ENCODE measurements at regions not wholly inside any gene's neighbourhood (a gene's known extent, or its start where the extent isn't known, plus 50 kb on each side); places are given as distances from the start of the nearest gene placed in this dataset.
"Not testable (repeated sequence)": the region's sequence is repeated elsewhere in the genome, so short reads cannot be mapped to it uniquely, and the experiment has no call there.

DNA sequence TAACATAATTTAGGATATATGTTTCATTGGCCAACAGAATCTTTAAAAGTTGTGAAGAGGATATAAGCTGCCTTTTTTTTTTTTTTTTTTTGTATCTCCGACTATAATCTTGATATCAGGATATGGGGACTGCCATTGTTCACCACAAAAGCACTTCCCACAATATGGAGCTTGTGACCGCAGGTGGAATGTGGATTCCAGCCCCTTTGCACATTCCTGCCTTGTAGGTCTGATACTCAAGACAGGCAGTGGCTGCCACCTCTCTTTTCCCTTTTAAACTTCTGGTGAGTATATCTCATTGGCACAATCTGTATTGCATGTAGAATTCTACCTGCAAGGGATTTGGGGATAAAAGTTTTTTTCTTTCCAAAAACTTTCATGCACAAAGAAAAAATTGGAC lies 272.7 kb upstream of the VWC2 start:
- Mint-ChIP-seq H3K4me1 (no peaks in the 10 kb centered on the region), H3K9me3 (ENCODE audit: low read depth) (no peaks in the 10 kb centered on the region), H3K27me3 (no peaks in the 10 kb centered on the region), H3K36me3 (ENCODE audit: low read depth) (no peaks in the 10 kb centered on the region), H3K4me3 (no peak overlapping the region), H3K27ac (no peak overlapping the region)
- intact Hi-C loops (cut with DNase I, micrococcal nuclease), result no loop called here
- ChIA-PET CTCF (no interaction called here), POLR2A (interaction anchor here (0.7 kb wide), 1 partner anchor 1590 kb away, joined by 6 read pairs; no protein-coding TSS in a partner anchor)
- ATAC-seq, result no peak
- DNase-seq, result no peak

DNA sequence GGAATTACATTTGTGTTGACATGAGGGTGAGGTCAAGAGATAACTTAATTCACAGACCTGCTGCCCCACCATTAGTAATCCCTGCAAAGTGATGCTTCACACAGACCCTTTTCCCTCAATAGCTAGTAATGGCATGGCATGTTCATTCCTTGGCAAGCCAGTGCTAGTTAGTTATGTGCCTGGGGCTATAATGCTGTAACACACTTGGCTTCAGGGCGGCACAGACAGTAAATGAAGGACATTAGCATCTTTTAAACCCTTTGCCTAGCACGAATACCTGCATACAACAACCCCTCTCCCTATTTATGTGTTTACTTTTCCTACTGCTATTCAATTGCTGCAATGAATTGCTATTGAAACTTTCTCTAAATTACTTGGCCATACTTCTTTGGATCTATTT lies 266.2 kb upstream of the VWC2 start:
- H3K4me3 Mint-ChIP-seq; DNase-seq; H3K36me3 Mint-ChIP-seq (ENCODE audit: low read depth); H3K9me3 Mint-ChIP-seq (ENCODE audit: low read depth); H3K27me3 Mint-ChIP-seq; ATAC-seq; CTCF ChIA-PET; intact Hi-C loops (cut with DNase I, micrococcal nuclease); POLR2A ChIA-PET; H3K4me1 Mint-ChIP-seq; H3K27ac Mint-ChIP-seq: not testable (repeated sequence)

DNA sequence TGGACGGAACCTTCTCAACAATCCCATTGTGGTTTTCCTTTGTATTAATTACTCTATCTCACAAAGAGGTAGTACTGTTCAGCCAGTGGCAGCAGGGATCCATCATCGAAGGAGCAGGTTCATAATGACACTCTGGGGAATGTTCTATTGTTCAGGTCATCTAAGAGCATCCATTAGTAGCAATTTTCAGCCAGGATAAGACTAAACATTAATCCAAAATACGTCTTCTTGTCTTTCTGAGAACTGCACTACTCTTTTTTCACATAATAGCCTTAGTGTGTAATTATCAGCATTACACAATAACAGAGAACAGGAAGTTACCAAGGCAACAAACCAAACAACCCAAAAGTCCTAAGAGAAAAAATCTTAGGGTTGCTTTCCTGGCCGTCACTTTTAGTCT lies 259.5 kb upstream of the VWC2 start:
- POLR2A ChIA-PET, result no interaction called here
- no peak for DNase-seq
- H3K4me1 Mint-ChIP-seq, result no peaks in the 10 kb centered on the region
- no peaks in the 10 kb centered on the region for H3K9me3 Mint-ChIP-seq (ENCODE audit: low read depth)
- H3K27ac Mint-ChIP-seq, result no peak overlapping the region
- intact Hi-C loops (cut with DNase I, micrococcal nuclease), result no loop called here
- no peaks in the 10 kb centered on the region for H3K27me3 Mint-ChIP-seq
- H3K4me3 Mint-ChIP-seq, result no peak overlapping the region
- CTCF ChIA-PET, result no interaction called here
- H3K36me3 Mint-ChIP-seq (ENCODE audit: low read depth), result no peaks in the 10 kb centered on the region
- no peak for ATAC-seq

DNA sequence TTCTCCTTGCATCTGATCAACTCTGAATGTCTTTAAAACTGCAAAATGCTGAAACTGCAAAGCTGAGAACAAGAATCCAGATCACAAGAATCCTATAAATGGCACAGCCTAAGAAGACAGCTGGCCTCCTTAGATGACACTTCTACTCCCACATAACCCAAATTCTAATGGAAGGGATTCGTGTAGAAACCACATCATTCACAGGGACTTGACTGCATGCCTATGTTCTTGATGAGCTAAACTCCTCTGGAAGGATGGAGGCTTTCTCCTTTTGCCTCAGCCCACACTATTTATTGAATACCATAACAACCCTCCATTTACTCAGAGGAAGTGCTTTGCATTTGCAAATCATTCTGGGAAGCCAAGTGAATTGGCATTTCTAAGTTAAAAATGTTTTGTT lies 252.5 kb upstream of the VWC2 start:
- Mint-ChIP-seq H3K27me3 (no peaks in the 10 kb centered on the region), H3K36me3 (ENCODE audit: low read depth) (no peaks in the 10 kb centered on the region), H3K4me1 (no peaks in the 10 kb centered on the region), H3K4me3 (no peak overlapping the region), H3K9me3 (ENCODE audit: low read depth) (no peaks in the 10 kb centered on the region), H3K27ac (no peak overlapping the region)
- ChIA-PET POLR2A (no interaction called here), CTCF (no interaction called here)
- DNase-seq (no peak), ATAC-seq (no peak)
- intact Hi-C loops (cut with DNase I, micrococcal nuclease), result no loop called here

DNA sequence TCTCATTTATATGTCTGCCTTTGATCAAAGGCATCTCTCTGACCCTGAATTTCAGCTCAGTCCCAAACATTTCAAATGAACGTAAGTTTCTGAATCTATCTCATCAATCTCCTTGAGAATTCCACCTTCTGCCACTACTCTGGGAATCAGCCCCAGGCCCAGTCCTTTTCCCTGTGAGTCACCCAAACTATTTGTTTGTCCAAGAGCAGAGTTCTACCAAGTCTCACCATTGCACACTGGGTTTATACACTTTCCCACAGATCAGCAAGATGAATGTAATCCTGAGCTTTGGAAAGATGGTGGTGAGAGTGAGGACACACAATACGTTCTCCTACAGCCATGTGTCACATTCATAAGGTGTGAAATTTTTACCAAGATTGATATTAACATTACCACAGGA lies 251.3 kb upstream of the VWC2 start:
- H3K4me3 Mint-ChIP-seq, result no peak overlapping the region
- ChIA-PET CTCF (no interaction called here), POLR2A (no interaction called here)
- no peaks in the 10 kb centered on the region for H3K27me3 Mint-ChIP-seq
- intact Hi-C loops (cut with DNase I, micrococcal nuclease), result no loop called here
- H3K9me3 Mint-ChIP-seq (ENCODE audit: low read depth), result no peaks in the 10 kb centered on the region
- H3K27ac Mint-ChIP-seq, result no peak overlapping the region
- DNase-seq (no peak), ATAC-seq (no peak)
- H3K4me1 Mint-ChIP-seq, result no peaks in the 10 kb centered on the region
- no peaks in the 10 kb centered on the region for H3K36me3 Mint-ChIP-seq (ENCODE audit: low read depth)

DNA sequence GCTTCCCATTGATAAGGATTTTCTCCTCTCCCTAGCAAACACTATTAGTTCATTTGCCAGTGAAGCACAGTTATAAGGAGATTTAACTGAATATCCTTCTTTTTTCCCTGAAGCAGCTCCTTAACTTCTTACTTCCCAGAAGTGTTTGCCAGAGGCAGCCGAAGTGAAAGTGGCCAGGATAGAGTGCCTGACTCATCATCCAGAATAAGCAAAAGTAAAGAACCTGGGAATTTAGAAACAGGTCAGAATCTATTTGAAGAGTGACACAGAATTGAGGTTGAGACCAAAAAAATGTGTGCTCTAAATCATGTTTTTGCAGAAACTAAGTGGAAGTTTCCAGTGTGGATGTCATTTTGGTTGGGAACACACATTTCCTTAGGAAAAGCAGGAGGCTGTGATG lies 249.6 kb upstream of the VWC2 start:
- no peak for ATAC-seq
- intact Hi-C loops (cut with DNase I, micrococcal nuclease), result no loop called here
- POLR2A ChIA-PET, result no interaction called here

DNA sequence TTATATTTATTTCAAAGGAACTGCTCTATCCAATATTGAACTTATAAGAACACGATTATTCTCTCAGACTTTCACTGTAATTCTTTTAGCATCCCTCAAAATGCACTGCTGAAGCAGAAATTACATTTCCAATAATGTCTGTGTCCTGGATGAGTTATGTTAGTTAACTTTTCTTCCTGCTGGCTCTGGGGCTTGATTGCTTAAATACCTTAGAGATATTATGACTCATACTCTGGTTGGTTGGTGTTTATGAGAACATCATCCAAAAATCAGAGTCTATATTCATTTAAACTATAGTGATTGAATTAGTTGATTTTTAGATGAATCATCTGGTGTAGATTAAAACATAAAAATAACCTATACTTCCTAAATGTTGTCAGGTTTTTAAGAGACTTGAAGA lies 246.3 kb upstream of the VWC2 start:
- H3K27ac Mint-ChIP-seq, result no peak overlapping the region

More for the DNA sequence above, 249.6 kb upstream of the VWC2 start:
- DNase-seq, result no peak
- Mint-ChIP-seq H3K36me3 (ENCODE audit: low read depth) (no peaks in the 10 kb centered on the region), H3K4me1 (no peaks in the 10 kb centered on the region), H3K27ac (no peak overlapping the region), H3K27me3 (no peaks in the 10 kb centered on the region), H3K4me3 (no peak overlapping the region), H3K9me3 (ENCODE audit: low read depth) (no peaks in the 10 kb centered on the region)
- CTCF ChIA-PET, result no interaction called here

DNA sequence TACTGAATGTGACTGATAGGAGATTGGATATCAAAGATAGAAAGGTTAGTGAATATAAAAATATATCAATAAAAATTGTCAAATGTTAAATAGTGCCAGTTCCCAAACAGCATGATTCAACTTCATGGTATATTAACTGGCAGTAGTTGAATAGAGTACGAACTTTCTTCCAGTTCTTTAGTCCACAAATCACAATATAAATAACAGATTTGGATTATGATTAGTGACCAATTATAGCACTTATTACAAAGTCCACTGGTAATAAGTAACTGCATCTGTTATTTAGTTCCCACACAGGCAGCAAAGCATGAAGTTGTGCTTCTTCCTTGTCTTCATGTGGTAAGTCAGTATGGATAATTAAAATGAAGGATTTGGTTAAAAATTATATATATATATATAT lies 243.0 kb upstream of the VWC2 start:
- H3K4me1 Mint-ChIP-seq, result no peaks in the 10 kb centered on the region
- ChIA-PET CTCF (no interaction called here), POLR2A (no interaction called here)
- no peak for DNase-seq
- H3K36me3 Mint-ChIP-seq (ENCODE audit: low read depth), result no peaks in the 10 kb centered on the region
- intact Hi-C loops (cut with DNase I, micrococcal nuclease), result no loop called here
- no peak overlapping the region for H3K4me3 Mint-ChIP-seq
- ATAC-seq, result no peak
- no peaks in the 10 kb centered on the region for H3K9me3 Mint-ChIP-seq (ENCODE audit: low read depth)
- no peaks in the 10 kb centered on the region for H3K27me3 Mint-ChIP-seq
- H3K27ac Mint-ChIP-seq, result no peak overlapping the region

More for the DNA sequence above, 246.3 kb upstream of the VWC2 start:
- no peak for DNase-seq
- Mint-ChIP-seq H3K27me3 (no peaks in the 10 kb centered on the region), H3K36me3 (ENCODE audit: low read depth) (no peaks in the 10 kb centered on the region), H3K9me3 (ENCODE audit: low read depth) (no peaks in the 10 kb centered on the region), H3K4me3 (no peak overlapping the region), H3K4me1 (no peaks in the 10 kb centered on the region)
- ChIA-PET CTCF (no interaction called here), POLR2A (no interaction called here)
- intact Hi-C loops (cut with DNase I, micrococcal nuclease), result no loop called here
- no peak for ATAC-seq

DNA sequence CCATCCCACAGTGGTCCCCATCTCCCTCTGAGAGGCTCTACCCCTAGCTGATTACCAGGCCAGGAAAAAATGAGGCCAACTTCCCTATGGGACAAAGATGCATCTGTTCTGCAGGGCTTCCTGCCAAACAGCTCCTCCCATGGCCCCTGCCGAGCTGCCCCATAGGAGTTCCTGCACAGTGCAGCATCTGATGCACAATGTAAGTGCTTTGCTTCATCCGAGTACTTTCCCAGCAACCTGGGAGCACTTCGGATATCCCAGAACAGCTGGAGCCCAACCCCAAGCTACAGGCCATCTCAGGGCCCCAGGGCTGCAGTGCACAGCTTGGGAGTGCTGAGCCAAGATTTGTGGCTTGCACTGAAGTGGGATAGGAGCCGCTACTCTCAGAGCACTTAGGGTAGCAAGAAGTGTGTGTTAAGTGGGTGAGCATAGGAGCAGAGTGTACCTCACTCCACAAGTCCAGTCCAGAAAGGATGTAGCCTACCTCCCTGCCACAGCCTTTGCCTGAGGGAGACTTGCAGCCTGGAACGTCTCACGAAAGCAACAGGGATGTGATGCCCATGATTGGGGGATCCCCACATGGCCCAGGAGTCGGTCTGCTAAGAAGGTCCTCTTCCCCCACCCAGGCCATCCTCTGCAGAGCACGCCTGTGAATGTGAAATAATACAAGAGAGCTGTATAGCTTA lies 209.6 kb upstream of the VWC2 start:
- POLR2A ChIA-PET, result no interaction called here
- H3K36me3 Mint-ChIP-seq (ENCODE audit: low read depth), result no peaks in the 10 kb centered on the region
- ATAC-seq, result no peak

DNA sequence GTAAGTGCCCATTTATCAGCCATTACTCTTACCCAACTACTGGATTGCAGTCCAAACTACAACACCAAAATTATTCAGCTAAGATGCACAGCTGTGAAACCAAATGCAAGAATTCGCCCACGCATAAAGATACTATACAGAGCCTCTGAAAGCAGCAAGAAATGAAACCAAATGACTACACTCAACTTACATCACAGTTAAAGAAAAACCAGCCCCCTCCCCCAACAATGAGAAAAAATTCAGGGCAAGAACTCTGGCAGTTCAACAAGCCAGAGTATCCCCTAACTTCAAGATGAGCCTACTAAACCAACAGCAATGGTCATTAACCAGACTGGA lies 209.1 kb upstream of the VWC2 start:
- no peaks in the 10 kb centered on the region for H3K36me3 Mint-ChIP-seq (ENCODE audit: low read depth)
- H3K27ac Mint-ChIP-seq, result no peak overlapping the region

More for the DNA sequence above, 209.6 kb upstream of the VWC2 start:
- DNase-seq, result no peak
- no peak overlapping the region for H3K4me3 Mint-ChIP-seq
- H3K4me1 Mint-ChIP-seq, result no peaks in the 10 kb centered on the region
- H3K9me3 Mint-ChIP-seq (ENCODE audit: low read depth), result peaks cover 11% of the 10 kb centered on the region
- CTCF ChIA-PET, result interaction anchor here (0.6 kb wide), 1 partner anchor 72 kb away, joined by 3 read pairs; no protein-coding TSS in a partner anchor
- H3K27me3 Mint-ChIP-seq, result no peaks in the 10 kb centered on the region
- intact Hi-C loops (cut with DNase I, micrococcal nuclease), result no loop called here
- H3K27ac Mint-ChIP-seq, result no peak overlapping the region

DNA sequence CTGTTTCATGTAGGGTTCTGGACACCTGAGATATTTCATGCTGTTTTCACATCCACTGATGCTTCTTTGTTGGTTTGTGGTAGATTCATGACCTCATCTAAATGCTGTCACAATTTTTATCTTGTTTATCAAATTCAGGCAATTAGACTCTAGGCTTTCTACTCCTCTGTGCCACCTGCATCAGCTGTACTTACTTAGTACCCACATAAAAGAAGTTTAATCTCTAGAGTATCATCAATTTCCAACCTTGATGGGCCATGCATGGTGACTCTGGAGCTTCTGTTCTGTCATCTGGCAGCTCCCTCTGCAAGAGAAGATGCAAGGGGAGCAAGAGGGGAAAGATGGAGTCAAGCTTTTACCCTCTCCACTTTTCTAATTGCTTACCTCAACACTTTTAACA lies 195.9 kb upstream of the VWC2 start:
- H3K4me1 Mint-ChIP-seq, result no peaks in the 10 kb centered on the region
- H3K36me3 Mint-ChIP-seq (ENCODE audit: low read depth), result no peaks in the 10 kb centered on the region
- DNase-seq (no peak), ATAC-seq (no peak)
- peaks cover 3% of the 10 kb centered on the region for H3K9me3 Mint-ChIP-seq (ENCODE audit: low read depth)
- intact Hi-C loops (cut with DNase I, micrococcal nuclease), result no loop called here
- ChIA-PET CTCF (no interaction called here), POLR2A (no interaction called here)
- H3K27ac Mint-ChIP-seq, result no peak overlapping the region
- no peaks in the 10 kb centered on the region for H3K27me3 Mint-ChIP-seq
- H3K4me3 Mint-ChIP-seq, result no peak overlapping the region

More for the DNA sequence above, 209.1 kb upstream of the VWC2 start:
- ChIA-PET CTCF (no interaction called here), POLR2A (no interaction called here)
- H3K4me3 Mint-ChIP-seq, result no peak overlapping the region
- DNase-seq, result no peak
- H3K4me1 Mint-ChIP-seq, result no peaks in the 10 kb centered on the region
- intact Hi-C loops (cut with DNase I, micrococcal nuclease), result no loop called here
- H3K9me3 Mint-ChIP-seq (ENCODE audit: low read depth), result peaks cover 11% of the 10 kb centered on the region
- no peaks in the 10 kb centered on the region for H3K27me3 Mint-ChIP-seq
- ATAC-seq, result no peak

DNA sequence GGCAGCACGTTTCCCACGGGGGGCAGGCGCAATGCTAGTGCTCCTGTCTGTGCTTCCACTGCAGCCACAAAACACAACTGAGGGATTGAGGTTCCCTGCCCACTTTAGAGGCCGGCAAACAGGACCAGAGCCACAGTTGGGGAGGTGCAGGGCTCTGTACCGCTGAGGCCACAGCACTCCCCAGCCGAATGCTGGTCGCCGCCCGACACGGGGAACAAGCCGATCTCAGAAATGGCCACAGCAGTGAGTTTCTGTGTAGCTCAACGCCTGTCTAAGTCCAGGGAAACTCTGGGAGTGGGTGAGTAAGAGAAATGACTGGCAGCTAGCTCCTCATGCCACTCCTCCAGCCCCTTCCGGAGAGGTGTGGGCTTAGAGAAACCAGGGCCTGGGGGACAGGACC lies 194.0 kb upstream of the VWC2 start:
- H3K36me3 Mint-ChIP-seq (ENCODE audit: low read depth), result no peaks in the 10 kb centered on the region
- ChIA-PET POLR2A (no interaction called here), CTCF (no interaction called here)
- no peaks in the 10 kb centered on the region for H3K4me1 Mint-ChIP-seq
- H3K9me3 Mint-ChIP-seq (ENCODE audit: low read depth), result peaks cover 3% of the 10 kb centered on the region
- DNase-seq, result no peak
- no peak overlapping the region for H3K4me3 Mint-ChIP-seq
- intact Hi-C loops (cut with DNase I, micrococcal nuclease), result no loop called here
- no peak for ATAC-seq
- no peak overlapping the region for H3K27ac Mint-ChIP-seq
- H3K27me3 Mint-ChIP-seq, result no peaks in the 10 kb centered on the region

DNA sequence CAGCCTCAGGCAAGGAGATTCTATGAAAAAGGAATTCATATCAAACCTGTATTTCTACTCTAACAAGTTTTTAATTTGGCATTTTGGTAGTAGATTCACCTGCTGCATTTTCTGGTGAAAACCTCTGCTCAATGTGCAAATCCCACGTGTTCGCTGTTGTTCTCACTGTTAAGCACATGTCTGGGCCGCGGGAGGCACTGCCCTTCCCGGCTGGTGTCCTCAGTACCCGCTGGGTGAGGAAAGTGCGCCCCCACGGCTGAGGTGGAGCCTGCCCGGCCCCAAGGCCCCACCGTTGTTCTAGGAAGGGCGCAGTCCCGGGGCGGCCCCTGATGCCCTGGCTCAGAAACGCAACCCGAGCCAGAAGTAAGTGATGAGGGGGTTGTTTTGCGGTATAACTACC lies 193.4 kb upstream of the VWC2 start:
- no peak overlapping the region for H3K27ac Mint-ChIP-seq
- no peaks in the 10 kb centered on the region for H3K4me1 Mint-ChIP-seq
- DNase-seq, result no peak
- no peak overlapping the region for H3K4me3 Mint-ChIP-seq
- intact Hi-C loops (cut with DNase I, micrococcal nuclease), result no loop called here
- no peaks in the 10 kb centered on the region for H3K27me3 Mint-ChIP-seq
- CTCF ChIA-PET, result no interaction called here
- no peak for ATAC-seq
- POLR2A ChIA-PET, result no interaction called here
- H3K9me3 Mint-ChIP-seq (ENCODE audit: low read depth), result peaks cover 3% of the 10 kb centered on the region
- no peaks in the 10 kb centered on the region for H3K36me3 Mint-ChIP-seq (ENCODE audit: low read depth)
